Lower leg skin (tissue), 3 donors: ENCODE measurements at regions not wholly inside any gene's neighbourhood (a gene's known extent, or its start where the extent isn't known, plus 50 kb on each side); places are given as distances from the start of the nearest gene placed in this dataset.

Source experiments
- POLR2A ChIP-seq, 2 donors: fragments of 450-650 bp; IDR thresholded peaks; one replicate each; pipeline ENCODE4 v1.6.1; 2016 to 2017; ENCODE audit warnings: antibody characterized with exemption in 2 of 2, mild to moderate bottlenecking in 1 of 2, moderate library complexity in 1 of 2
- TF ChIP-seq, protein P1 (sequence below), 3 donors: fragments of 450-650 bp; IDR thresholded peaks; one replicate each; pipeline ENCODE4 v1.5.1; 2016; ENCODE audit warnings: antibody characterized with exemption in 3 of 3, mild to moderate bottlenecking in 3 of 3, moderate library complexity in 2 of 3

DNA sequence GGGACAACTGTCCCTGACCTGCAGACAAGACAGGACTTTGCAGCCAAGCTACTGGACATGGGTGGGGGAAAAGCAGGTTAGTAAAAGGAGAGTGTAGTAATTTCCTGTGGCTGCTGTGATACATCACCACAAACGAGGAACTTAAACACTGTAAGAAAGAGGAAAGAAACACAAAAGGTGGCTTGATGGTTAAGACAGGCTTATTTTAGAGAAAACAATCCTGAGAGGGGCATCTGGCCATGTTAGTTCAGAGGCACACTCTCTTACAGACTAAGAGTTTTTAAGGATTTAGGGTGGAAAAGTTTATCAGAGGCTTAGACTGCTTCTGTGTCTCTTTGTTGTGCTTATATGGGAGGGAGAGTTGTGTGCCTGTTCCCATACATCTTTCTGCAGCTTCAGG is 667.0 kb downstream of the TYW1 start:
- TF ChIP-seq, protein P1, sequence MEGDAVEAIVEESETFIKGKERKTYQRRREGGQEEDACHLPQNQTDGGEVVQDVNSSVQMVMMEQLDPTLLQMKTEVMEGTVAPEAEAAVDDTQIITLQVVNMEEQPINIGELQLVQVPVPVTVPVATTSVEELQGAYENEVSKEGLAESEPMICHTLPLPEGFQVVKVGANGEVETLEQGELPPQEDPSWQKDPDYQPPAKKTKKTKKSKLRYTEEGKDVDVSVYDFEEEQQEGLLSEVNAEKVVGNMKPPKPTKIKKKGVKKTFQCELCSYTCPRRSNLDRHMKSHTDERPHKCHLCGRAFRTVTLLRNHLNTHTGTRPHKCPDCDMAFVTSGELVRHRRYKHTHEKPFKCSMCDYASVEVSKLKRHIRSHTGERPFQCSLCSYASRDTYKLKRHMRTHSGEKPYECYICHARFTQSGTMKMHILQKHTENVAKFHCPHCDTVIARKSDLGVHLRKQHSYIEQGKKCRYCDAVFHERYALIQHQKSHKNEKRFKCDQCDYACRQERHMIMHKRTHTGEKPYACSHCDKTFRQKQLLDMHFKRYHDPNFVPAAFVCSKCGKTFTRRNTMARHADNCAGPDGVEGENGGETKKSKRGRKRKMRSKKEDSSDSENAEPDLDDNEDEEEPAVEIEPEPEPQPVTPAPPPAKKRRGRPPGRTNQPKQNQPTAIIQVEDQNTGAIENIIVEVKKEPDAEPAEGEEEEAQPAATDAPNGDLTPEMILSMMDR (IDR thresholded peaks at IDR 0.05) = no peak
- no peak for TF ChIP-seq POLR2A (IDR thresholded peaks at IDR 0.05)
